HEK293 (cell line): ENCODE measurements at regions not wholly inside any gene's neighbourhood (a gene's known extent, or its start where the extent isn't known, plus 50 kb on each side); places are given as distances from the start of the nearest gene placed in this dataset.

ENCODE experiments used
- BCL11A ChIP-seq: fragments of 450-650 bp; formaldehyde crosslinking; IDR thresholded peaks from 2 replicates; pipeline ENCODE4 v1.5.1; 2016; ENCODE audit warnings: low read depth, missing biosample characterization, missing genetic modification characterization
- HOXA7 ChIP-seq: sonication (generic); formaldehyde crosslinking; IDR thresholded peaks from 2 replicates; pipeline ENCODE4 v1.8.1; 2022; ENCODE audit warnings: missing genetic modification reagents, borderline replicate concordance
- HOXD13 ChIP-seq: sonication (generic); formaldehyde crosslinking; IDR thresholded peaks from 2 replicates; pipeline ENCODE4 v1.8.0; 2022; ENCODE audit warnings: missing genetic modification reagents, borderline replicate concordance
- SP3 ChIP-seq: fragments of 450-650 bp; formaldehyde crosslinking; IDR thresholded peaks from 2 replicates; pipeline ENCODE4 v1.5.1; 2016; ENCODE audit warnings: missing biosample characterization, missing genetic modification characterization
- ZEB2 ChIP-seq: fragments of 450-650 bp; formaldehyde crosslinking; IDR thresholded peaks from 2 replicates; pipeline ENCODE4 v1.5.1; 2016; ENCODE audit warnings: missing biosample characterization, missing genetic modification characterization
- ZFP37 ChIP-seq: fragments of 450-650 bp; formaldehyde crosslinking; IDR thresholded peaks from 2 replicates; pipeline ENCODE4 v1.5.1; 2016; ENCODE audit warnings: missing biosample characterization, missing genetic modification characterization
- ZNF2 ChIP-seq: fragments of 450-650 bp; formaldehyde crosslinking; IDR thresholded peaks from 2 replicates; pipeline ENCODE4 v1.5.1; 2016; ENCODE audit warnings: missing biosample characterization, missing genetic modification characterization
- ZNF24 ChIP-seq: fragments of 450-650 bp; formaldehyde crosslinking; IDR thresholded peaks from 2 replicates; pipeline ENCODE4 v1.5.1; 2016; ENCODE audit warnings: missing biosample characterization, missing genetic modification characterization
- ZNF37A ChIP-seq: fragments of 450-650 bp; IDR thresholded peaks from 2 replicates; pipeline ENCODE4 v1.5.1; 2018; ENCODE audit warnings: missing biosample characterization, missing genetic modification characterization
- ZNF423 ChIP-seq: fragments of 450-650 bp; formaldehyde crosslinking; IDR thresholded peaks from 2 replicates; pipeline ENCODE4 v1.5.1; 2016; ENCODE audit warnings: missing biosample characterization, missing genetic modification characterization
- TF ChIP-seq, protein P1 (sequence below): fragments of 450-650 bp; formaldehyde crosslinking; IDR thresholded peaks from 2 replicates; pipeline ENCODE4 v1.5.1; 2016; ENCODE audit warnings: missing biosample characterization, missing genetic modification characterization
- TF ChIP-seq, protein P2 (sequence below): fragments of 450-650 bp; formaldehyde crosslinking; IDR thresholded peaks from 2 replicates; pipeline ENCODE4 v1.5.1; 2016; ENCODE audit warnings: missing biosample characterization, missing genetic modification characterization
- TF ChIP-seq, protein P3 (sequence below): fragments of 450-650 bp; formaldehyde crosslinking; IDR thresholded peaks from 2 replicates; pipeline ENCODE4 v1.5.1; 2016; ENCODE audit warnings: missing biosample characterization, missing genetic modification characterization
- TF ChIP-seq, protein P4 (sequence below): fragments of 450-650 bp; formaldehyde crosslinking; IDR thresholded peaks from 2 replicates; pipeline ENCODE4 v1.5.1; 2016; ENCODE audit warnings: missing biosample characterization, missing genetic modification characterization

DNA sequence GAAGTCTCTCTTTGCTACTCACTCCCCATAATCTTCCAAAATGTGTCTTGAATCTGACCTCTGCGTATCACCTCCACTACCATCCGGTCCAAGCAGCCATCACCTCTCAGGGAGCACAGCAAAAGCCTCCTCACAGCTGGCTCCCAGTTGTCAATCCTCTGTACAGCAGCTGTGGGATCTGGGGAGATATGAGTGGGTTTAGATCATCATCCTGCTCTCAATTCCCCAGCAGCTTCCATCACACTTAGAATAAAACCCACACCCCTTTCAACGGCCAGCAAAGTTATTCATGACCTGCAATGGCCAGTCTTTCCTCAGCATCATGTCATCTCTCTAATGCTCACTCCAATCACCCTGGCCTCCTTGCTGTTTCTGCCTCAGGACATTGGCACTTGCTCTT lies 261.6 kb downstream of the PAX3 start:
- no peak for TF ChIP-seq HOXA7 (CRISPR knock-in tag)
- no peak for TF ChIP-seq SP3 (tag by site-specific recombination)
- no peak for TF ChIP-seq ZFP37 (tag by site-specific recombination)
- no peak for TF ChIP-seq ZNF423 (tag by site-specific recombination)
- TF ChIP-seq, protein P1, sequence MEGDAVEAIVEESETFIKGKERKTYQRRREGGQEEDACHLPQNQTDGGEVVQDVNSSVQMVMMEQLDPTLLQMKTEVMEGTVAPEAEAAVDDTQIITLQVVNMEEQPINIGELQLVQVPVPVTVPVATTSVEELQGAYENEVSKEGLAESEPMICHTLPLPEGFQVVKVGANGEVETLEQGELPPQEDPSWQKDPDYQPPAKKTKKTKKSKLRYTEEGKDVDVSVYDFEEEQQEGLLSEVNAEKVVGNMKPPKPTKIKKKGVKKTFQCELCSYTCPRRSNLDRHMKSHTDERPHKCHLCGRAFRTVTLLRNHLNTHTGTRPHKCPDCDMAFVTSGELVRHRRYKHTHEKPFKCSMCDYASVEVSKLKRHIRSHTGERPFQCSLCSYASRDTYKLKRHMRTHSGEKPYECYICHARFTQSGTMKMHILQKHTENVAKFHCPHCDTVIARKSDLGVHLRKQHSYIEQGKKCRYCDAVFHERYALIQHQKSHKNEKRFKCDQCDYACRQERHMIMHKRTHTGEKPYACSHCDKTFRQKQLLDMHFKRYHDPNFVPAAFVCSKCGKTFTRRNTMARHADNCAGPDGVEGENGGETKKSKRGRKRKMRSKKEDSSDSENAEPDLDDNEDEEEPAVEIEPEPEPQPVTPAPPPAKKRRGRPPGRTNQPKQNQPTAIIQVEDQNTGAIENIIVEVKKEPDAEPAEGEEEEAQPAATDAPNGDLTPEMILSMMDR: no peak
- no peak for TF ChIP-seq ZEB2 (tag by site-specific recombination)
- TF ChIP-seq, protein P2, sequence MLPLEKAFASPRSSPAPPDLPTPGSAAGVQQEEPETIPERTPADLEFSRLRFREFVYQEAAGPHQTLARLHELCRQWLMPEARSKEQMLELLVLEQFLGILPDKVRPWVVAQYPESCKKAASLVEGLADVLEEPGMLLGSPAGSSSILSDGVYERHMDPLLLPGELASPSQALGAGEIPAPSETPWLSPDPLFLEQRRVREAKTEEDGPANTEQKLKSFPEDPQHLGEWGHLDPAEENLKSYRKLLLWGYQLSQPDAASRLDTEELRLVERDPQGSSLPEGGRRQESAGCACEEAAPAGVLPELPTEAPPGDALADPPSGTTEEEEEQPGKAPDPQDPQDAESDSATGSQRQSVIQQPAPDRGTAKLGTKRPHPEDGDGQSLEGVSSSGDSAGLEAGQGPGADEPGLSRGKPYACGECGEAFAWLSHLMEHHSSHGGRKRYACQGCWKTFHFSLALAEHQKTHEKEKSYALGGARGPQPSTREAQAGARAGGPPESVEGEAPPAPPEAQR (tag by site-specific recombination): no peak
- TF ChIP-seq HOXD13: no peak
- no peak for TF ChIP-seq ZNF2 (tag by site-specific recombination)
- TF ChIP-seq, protein P3, sequence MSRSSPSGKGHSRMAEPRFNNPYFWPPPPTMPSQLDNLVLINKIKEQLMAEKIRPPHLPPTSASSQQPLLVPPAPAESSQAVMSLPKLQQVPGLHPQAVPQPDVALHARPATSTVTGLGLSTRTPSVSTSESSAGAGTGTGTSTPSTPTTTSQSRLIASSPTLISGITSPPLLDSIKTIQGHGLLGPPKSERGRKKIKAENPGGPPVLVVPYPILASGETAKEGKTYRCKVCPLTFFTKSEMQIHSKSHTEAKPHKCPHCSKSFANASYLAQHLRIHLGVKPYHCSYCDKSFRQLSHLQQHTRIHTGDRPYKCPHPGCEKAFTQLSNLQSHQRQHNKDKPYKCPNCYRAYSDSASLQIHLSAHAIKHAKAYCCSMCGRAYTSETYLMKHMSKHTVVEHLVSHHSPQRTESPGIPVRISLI (tag by site-specific recombination): no peak
- no peak for TF ChIP-seq ZNF24 (tag by site-specific recombination)
- TF ChIP-seq, protein P4, sequence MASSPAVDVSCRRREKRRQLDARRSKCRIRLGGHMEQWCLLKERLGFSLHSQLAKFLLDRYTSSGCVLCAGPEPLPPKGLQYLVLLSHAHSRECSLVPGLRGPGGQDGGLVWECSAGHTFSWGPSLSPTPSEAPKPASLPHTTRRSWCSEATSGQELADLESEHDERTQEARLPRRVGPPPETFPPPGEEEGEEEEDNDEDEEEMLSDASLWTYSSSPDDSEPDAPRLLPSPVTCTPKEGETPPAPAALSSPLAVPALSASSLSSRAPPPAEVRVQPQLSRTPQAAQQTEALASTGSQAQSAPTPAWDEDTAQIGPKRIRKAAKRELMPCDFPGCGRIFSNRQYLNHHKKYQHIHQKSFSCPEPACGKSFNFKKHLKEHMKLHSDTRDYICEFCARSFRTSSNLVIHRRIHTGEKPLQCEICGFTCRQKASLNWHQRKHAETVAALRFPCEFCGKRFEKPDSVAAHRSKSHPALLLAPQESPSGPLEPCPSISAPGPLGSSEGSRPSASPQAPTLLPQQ: no peak
- no peak for TF ChIP-seq BCL11A (tag by site-specific recombination)
- no peak for TF ChIP-seq ZNF37A (tag by site-specific recombination)
